HG02938 (cell line): ENCODE measurements at regions not wholly inside any gene's neighbourhood (a gene's known extent, or its start where the extent isn't known, plus 50 kb on each side); places are given as distances from the start of the nearest gene placed in this dataset.
"Not testable (repeated sequence)": the region's sequence is repeated elsewhere in the genome, so short reads cannot be mapped to it uniquely, and the experiment has no call there.

Experiments
- ATAC-seq: cut with Tn5 transposase; IDR thresholded peaks from one replicate; pipeline ENCODE4 v1.9.1; 2021; ENCODE audit warnings: mild to moderate bottlenecking, moderate library complexity; ENCODE audit not compliant: unreplicated experiment

- no peak for ATAC-seq
These were observed 777.2 kb upstream of the TMEFF2 start for GRCh38 chr2:192971981-192972380.

GRCh38 chr2:192969055-192969454 is 774.3 kb upstream of the TMEFF2 start:
- ATAC-seq = no peak

DNA sequence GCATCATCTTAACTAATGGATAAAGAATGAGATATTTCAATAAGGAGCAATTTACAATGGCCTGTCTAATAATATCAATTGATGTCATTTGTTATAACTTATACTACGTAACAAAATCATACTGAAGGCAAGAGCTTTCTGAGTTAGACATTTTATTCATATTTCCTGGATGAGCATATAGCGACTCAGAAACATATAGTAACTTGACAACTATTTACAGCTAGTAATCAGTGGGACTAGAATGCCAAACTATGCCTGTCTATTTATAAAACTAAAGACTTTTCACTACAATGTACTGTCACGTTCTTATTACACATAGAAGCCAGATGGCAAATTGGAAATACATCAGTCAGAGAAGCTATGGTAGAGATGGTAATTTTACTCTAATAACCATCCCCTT is 766.2 kb upstream of the TMEFF2 start:
- ATAC-seq = no peak

GRCh38 chr2:192958615-192959014 is 763.9 kb upstream of the TMEFF2 start:
- ATAC-seq = not testable (repeated sequence)

GRCh38 chr2:192957425-192957824 is 762.7 kb upstream of the TMEFF2 start:
- no peak for ATAC-seq

- no peak for ATAC-seq
These were observed 758.4 kb upstream of the TMEFF2 start for GRCh38 chr2:192953116-192953515.

DNA sequence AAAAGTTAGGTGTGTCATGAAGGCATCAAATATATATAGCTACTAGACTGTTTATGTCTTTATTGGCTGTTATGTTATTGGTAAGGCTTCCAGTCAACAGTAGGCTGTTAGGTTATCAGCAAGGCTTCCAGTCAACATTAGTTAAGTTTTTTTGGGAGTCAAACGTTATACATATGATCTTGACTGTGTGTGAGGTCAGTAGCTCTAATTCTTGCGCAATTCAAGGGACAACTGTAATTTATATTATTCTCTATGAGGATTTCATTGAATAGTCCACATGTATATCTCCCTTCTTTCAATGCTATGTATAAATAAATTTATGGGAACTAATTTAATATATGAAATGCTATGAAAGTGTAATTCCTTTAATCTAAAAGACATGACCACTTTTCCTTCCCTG is 757.5 kb upstream of the TMEFF2 start:
- no peak for ATAC-seq

- no peak for ATAC-seq
These were observed 753.6 kb upstream of the TMEFF2 start for GRCh38 chr2:192948316-192948715.

- no peak for ATAC-seq
These were observed 752.6 kb upstream of the TMEFF2 start for GRCh38 chr2:192947352-192947751.

DNA sequence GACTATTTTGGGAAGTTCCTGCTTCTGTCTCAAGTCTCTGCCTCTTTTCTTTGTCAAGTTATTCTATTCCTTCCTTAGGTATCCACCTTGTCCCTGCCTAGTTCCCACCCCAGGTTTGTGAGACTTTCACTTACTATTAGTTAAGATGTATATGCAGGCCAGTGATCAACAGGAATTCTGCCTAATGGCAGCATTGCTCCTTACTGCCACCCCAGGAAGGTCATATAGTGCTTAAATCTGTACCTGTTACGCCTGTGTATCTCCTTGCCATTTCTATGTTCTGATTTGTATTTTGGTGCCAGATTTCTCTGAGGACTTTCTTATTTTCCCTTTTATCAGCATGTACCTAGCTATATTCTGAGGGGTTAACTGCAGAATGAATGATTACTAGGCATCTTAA is 746.0 kb upstream of the TMEFF2 start:
- ATAC-seq = no peak

GRCh38 chr2:192932376-192932775 is 737.6 kb upstream of the TMEFF2 start:
- no peak for ATAC-seq

- not testable (repeated sequence) for ATAC-seq
These were observed 726.9 kb upstream of the TMEFF2 start for GRCh38 chr2:192921631-192922030.

DNA sequence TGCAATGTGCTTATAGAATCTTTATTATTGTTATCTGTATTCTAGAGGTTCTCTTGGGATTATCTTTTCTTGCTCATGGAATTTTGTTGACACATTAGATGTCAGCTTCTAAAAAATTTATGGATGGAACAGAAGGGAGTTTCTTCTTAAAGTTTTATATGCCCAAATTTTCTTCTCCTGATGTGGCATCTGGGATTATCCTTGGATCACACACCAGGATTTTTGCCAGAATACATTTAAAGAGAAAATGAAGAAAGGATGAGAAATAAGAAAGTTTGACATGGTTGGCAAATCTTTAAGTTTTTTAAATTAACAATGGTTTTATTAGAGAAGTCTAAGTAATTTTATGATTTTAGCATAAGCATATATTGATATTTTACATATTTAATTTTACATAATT is 706.7 kb upstream of the TMEFF2 start:
- ATAC-seq = no peak

GRCh38 chr2:192899466-192899865 is 704.7 kb upstream of the TMEFF2 start:
- ATAC-seq = no peak

DNA sequence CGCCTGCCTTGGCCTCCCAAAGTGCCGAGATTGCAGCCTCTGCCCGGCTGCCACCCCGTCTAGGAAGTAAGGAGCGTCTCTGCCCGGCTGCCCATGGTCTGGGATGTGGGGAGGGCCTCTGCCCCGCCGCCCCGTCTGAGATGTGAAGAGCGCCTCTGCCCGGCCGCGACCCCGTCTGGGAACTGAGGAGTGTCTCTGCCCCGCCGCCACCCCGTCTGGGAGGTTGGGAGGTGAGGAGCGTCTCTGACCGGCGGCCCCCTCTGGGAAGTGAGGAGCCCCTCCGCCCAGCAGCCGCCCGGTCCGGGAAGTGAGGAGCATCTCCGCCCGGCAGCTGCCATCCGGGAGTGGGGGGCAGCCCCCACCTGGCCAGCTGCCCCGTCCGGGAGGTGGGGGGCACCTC is 699.2 kb upstream of the TMEFF2 start:
- not testable (repeated sequence) for ATAC-seq

- ATAC-seq = no peak
These were observed 693.4 kb upstream of the TMEFF2 start for GRCh38 chr2:192888109-192888508.

- ATAC-seq = no peak
These were observed 692.6 kb upstream of the TMEFF2 start for GRCh38 chr2:192887337-192887736.

DNA sequence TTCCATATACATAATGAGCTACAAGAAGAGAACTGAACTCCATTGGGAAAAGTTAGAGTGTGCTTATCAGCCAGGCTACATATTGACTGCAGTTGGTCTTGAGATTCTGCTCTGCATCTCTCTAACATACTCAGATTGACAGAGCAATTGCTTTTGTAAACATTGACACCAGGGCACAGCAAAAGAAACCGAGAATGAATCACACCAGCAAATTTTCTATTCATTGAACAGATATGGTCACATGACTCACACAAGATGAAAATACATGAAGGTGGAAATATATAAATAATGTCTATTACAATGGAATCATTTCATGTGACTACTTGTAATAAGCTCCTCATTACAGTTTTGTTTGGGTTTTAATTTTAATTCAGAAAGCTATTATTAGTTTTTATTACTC is 691.9 kb upstream of the TMEFF2 start:
- no peak for ATAC-seq

- ATAC-seq = no peak
These were observed 690.9 kb upstream of the TMEFF2 start for GRCh38 chr2:192885569-192886160.

DNA sequence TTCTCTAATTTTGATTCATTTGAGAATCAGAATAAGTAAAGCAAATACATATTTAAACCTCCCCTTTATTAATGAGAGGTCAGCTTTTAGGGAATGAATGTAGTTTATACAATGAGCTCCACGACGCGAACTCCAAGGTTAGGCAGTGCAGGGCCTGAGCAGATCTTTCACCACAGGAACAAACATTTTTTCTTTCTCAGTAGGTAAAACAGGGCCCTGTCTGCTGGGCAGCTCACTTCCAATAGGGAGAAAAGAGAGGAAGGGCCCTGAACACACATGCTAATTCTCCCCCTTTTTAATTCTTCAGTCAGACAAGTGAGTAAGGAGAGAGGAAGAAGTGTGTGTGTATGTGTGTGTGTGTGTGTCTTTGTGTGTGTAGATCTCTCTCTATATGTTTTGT is 682.4 kb upstream of the TMEFF2 start:
- ATAC-seq = no peak

DNA sequence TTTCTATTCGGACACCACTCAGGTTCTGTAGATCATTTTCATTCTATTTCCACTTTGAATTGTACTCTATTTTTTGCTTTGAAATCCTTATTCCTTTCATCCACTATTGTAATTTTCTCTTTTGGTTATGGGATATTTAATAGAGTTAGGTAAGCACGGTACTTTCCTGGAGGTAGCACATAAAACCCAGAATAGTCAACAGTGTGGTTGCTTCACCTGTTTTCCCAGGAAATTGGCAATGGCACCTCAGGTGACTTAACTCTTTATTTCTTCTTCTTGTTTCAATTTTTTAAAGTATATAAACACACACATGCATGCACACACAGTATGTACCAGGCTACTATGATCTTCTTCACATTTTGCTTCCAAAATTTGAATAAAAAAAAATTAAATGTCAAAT is 682.0 kb upstream of the TMEFF2 start:
- ATAC-seq = no peak

DNA sequence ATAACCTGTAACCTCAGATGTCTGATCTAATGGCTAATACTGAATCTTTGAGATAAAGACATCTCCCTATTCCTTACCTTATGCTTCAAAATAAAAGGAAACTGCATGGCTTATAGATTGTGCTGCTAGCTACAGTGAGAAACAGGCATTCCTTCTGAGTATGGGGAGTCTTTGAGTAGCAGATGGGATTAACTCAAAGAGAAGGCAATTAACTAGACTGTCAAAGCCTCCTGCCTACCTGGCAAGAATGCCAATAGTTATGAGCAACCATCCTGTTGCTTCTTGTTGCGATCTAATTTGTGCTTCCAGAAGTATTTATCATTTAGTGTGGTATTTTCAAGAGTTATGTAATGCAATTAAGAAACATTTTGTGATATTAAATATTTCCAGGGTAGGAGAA is 660.0 kb upstream of the TMEFF2 start:
- no peak for ATAC-seq

DNA sequence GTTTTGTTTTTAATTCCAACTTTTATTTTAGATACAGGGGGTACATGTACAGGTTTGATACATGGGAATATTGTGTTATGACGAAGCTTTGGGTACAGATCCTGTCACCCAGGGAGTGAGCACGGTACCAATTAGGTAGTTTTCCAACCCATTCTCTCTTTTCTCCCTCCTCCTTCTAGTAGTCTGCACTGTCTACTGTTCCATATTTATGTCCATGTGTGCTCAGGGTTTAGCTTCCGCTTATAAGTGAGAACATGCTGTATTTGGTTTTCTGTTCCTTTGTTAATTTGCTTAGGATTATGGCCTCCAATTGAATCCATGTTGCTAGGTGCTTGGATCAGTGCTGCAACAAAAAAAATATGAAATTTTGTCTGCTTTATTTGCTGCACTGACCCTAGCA is 659.3 kb upstream of the TMEFF2 start:
- no peak for ATAC-seq

DNA sequence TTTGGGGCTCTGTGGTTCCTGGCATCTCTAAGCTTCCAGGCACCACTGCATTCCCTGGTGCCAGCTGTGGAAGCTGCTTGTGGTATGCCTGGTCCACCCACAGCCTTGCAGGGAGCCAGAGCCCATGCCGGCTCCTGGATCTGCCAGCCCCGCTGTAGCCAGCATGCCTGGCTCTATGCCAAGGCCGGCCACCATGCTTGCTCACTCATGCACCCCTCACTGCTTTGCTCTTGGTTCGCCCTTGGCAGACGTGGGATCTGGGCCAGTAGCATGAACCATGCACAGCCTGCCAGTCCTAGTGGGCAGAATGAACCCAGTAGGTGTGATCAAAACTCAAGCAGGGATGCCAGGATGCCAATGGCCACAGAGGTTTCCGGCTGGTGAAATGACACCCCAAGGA is 634.2 kb upstream of the TMEFF2 start:
- no peak for ATAC-seq
